T-helper 2 cell (primary cell): ENCODE measurements at regions not wholly inside any gene's neighbourhood (a gene's known extent, or its start where the extent isn't known, plus 50 kb on each side); places are given as distances from the start of the nearest gene placed in this dataset.

Source experiments
- DNase-seq, 5 experiments: peaks; one replicate each; pipeline versions ENCODE4 v3.0.0 to v3.0.0-alpha.2; 2012 to 2022

GRCh38 chr2:150769421-150769820 is 282.0 kb upstream of the RND3 start:
- no peak for DNase-seq

GRCh38 chr2:150767991-150768746 is 280.7 kb upstream of the RND3 start:
- no peak for DNase-seq

GRCh38 chr2:150762571-150762970 is 275.1 kb upstream of the RND3 start:
- DNase-seq: no peak

GRCh38 chr2:150759531-150759930 is 272.1 kb upstream of the RND3 start:
- no peak for DNase-seq

GRCh38 chr2:150759106-150759505 is 271.6 kb upstream of the RND3 start:
- no peak for DNase-seq

GRCh38 chr2:150752229-150752628 is 264.8 kb upstream of the RND3 start:
- no peak for DNase-seq

- no peak for DNase-seq
These were observed 263.3 kb upstream of the RND3 start for GRCh38 chr2:150750720-150751119.

- DNase-seq: no peak
These were observed 254.6 kb upstream of the RND3 start for GRCh38 chr2:150742094-150742493.

- DNase-seq: no peak
These were observed 248.5 kb upstream of the RND3 start for GRCh38 chr2:150735894-150736498.

- DNase-seq: no peak
These were observed 245.7 kb upstream of the RND3 start for GRCh38 chr2:150733051-150733618.

GRCh38 chr2:150732491-150732890 is 245.0 kb upstream of the RND3 start:
- DNase-seq: no peak

- no peak for DNase-seq
These were observed 244.6 kb upstream of the RND3 start for GRCh38 chr2:150732064-150732463.

GRCh38 chr2:150729495-150729955 is 242.1 kb upstream of the RND3 start:
- no peak for DNase-seq

GRCh38 chr2:150718280-150718679 is 230.8 kb upstream of the RND3 start:
- DNase-seq: no peak

GRCh38 chr2:150716186-150716585 is 228.7 kb upstream of the RND3 start:
- DNase-seq: no peak

- DNase-seq: no peak
These were observed 228.0 kb upstream of the RND3 start for GRCh38 chr2:150715501-150715900.

- DNase-seq: no peak
These were observed 223.4 kb upstream of the RND3 start for GRCh38 chr2:150710916-150711315.

GRCh38 chr2:150710041-150710440 is 222.6 kb upstream of the RND3 start:
- DNase-seq: no peak

GRCh38 chr2:150706561-150706960 is 219.1 kb upstream of the RND3 start:
- DNase-seq: no peak

GRCh38 chr2:150705767-150706166 is 218.3 kb upstream of the RND3 start:
- DNase-seq: no peak

GRCh38 chr2:150705357-150705756 is 217.9 kb upstream of the RND3 start:
- DNase-seq: no peak

- no peak for DNase-seq
These were observed 215.3 kb upstream of the RND3 start for GRCh38 chr2:150702791-150703190.

- no peak for DNase-seq
These were observed 213.5 kb upstream of the RND3 start for GRCh38 chr2:150700666-150701580.
